KMS-11 (cell line): ENCODE measurements at regions not wholly inside any gene's neighbourhood (a gene's known extent, or its start where the extent isn't known, plus 50 kb on each side); places are given as distances from the start of the nearest gene placed in this dataset.

Source experiments
- H2AFZ ChIP-seq: fragments of 200-600 bp; sonication (generic); 2 replicates; pipeline ENCODE4 v1.6.1; 2016; ENCODE audit warnings: antibody characterized with exemption, mixed run types, low read depth
- H3K27ac ChIP-seq: fragments of 200-600 bp; sonication (generic); 2 replicates; pipeline ENCODE4 v1.6.1; 2016; ENCODE audit warnings: mild to moderate bottlenecking, mixed run types
- H3K27me3 ChIP-seq: fragments of 200-600 bp; sonication (generic); 2 replicates; pipeline ENCODE4 v1.6.1; 2017; ENCODE audit warnings: mild to moderate bottlenecking, low read depth, mixed run types, moderate library complexity; ENCODE audit not compliant: insufficient read depth
- H3K36me3 ChIP-seq: fragments of 200-600 bp; sonication (generic); 2 replicates; pipeline ENCODE4 v1.6.1; 2017; ENCODE audit warnings: mild to moderate bottlenecking, mixed run types; ENCODE audit not compliant: insufficient read depth
- H3K4me1 ChIP-seq: fragments of 200-600 bp; sonication (generic); 2 replicates; pipeline ENCODE4 v1.6.1; 2016; ENCODE audit warnings: mild to moderate bottlenecking, low read depth, mixed run types; ENCODE audit not compliant: poor library complexity, severe bottlenecking
- H3K4me2 ChIP-seq: fragments of 200-600 bp; sonication (generic); 2 replicates; pipeline ENCODE4 v1.7.0; 2016; ENCODE audit warnings: mild to moderate bottlenecking, mixed run types
- H3K4me3 ChIP-seq: fragments of 200-600 bp; sonication (generic); IDR thresholded peaks from 2 replicates; pipeline ENCODE4 v1.6.1; 2017; ENCODE audit warnings: low read depth, low read length, mixed read lengths; ENCODE audit not compliant: insufficient read depth
- H3K79me2 ChIP-seq: fragments of 200-600 bp; sonication (generic); 2 replicates; pipeline ENCODE4 v1.6.1; 2016; ENCODE audit warnings: low read depth, mixed run types; ENCODE audit not compliant: insufficient read depth
- H3K9ac ChIP-seq: fragments of 200-600 bp; sonication (generic); 2 replicates; pipeline ENCODE4 v1.6.1; 2016; ENCODE audit warnings: mild to moderate bottlenecking, mixed run types
- H4K20me1 ChIP-seq: fragments of 200-600 bp; sonication (generic); 2 replicates; pipeline ENCODE4 v1.6.1; 2016; ENCODE audit warnings: mild to moderate bottlenecking, mixed run types; ENCODE audit not compliant: insufficient read depth
- CTCF ChIP-seq: fragments of 200-600 bp; sonication (generic); conservative IDR thresholded peaks from 2 replicates; pipeline ENCODE4 v1.6.1; 2017; ENCODE audit warnings: low read depth, mild to moderate bottlenecking, antibody characterized with exemption, low read length, moderate library complexity, mixed read lengths

DNA sequence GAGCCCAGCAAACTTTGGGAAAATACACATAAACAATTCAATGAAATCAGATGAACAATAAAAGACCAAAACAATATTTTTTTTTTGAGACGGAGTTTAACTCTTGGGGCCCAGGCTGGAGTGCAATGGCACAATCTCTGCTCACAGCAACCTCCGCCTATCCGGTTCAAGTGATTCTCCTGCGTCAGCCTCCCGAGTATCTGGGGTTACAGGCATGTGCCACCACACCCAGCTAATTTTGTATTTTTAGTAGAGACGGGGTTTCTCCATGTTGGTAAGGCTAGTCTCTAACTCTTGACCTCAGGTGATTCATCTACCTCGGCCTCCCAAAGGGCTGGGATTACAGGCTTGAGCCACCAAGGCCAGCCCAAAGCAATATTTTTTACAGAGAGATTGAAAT is 1588.5 kb downstream of the BRINP3 start:
- no peak overlapping the region for H3K9ac ChIP-seq
- H3K79me2 ChIP-seq: no peaks in the 10 kb centered on the region
- no peak for TF ChIP-seq CTCF
- no peak overlapping the region for H3K27ac ChIP-seq
- no peaks in the 10 kb centered on the region for H3K36me3 ChIP-seq
- no peaks in the 10 kb centered on the region for H3K27me3 ChIP-seq
- H4K20me1 ChIP-seq: no peaks in the 10 kb centered on the region
- H3K4me3 ChIP-seq: no peak overlapping the region
- H3K4me2 ChIP-seq: no peak overlapping the region
- H2AFZ ChIP-seq: no peak overlapping the region
- H3K4me1 ChIP-seq: no peaks in the 10 kb centered on the region

GRCh38 chr1:188891958-188892357 is 1585.7 kb downstream of the BRINP3 start:
- Histone ChIP-seq H2AFZ (no peak overlapping the region), H3K27ac (no peak overlapping the region), H3K4me1 (no peaks in the 10 kb centered on the region), H4K20me1 (no peaks in the 10 kb centered on the region), H3K79me2 (no peaks in the 10 kb centered on the region), H3K4me2 (no peak overlapping the region), H3K27me3 (no peaks in the 10 kb centered on the region), H3K4me3 (no peak overlapping the region), H3K9ac (no peak overlapping the region), H3K36me3 (no peaks in the 10 kb centered on the region)
- TF ChIP-seq CTCF: no peak

- no peak overlapping the region for H3K27ac ChIP-seq
- no peak overlapping the region for H3K4me3 ChIP-seq
- H2AFZ ChIP-seq: no peak overlapping the region
- no peak overlapping the region for H3K4me2 ChIP-seq
- no peaks in the 10 kb centered on the region for H3K4me1 ChIP-seq
- H3K9ac ChIP-seq: no peak overlapping the region
- no peaks in the 10 kb centered on the region for H4K20me1 ChIP-seq
- TF ChIP-seq CTCF: no peak
- H3K36me3 ChIP-seq: no peaks in the 10 kb centered on the region
- H3K27me3 ChIP-seq: no peaks in the 10 kb centered on the region
- H3K79me2 ChIP-seq: no peaks in the 10 kb centered on the region
These were observed 1582.1 kb downstream of the BRINP3 start for GRCh38 chr1:188895611-188896010.

DNA sequence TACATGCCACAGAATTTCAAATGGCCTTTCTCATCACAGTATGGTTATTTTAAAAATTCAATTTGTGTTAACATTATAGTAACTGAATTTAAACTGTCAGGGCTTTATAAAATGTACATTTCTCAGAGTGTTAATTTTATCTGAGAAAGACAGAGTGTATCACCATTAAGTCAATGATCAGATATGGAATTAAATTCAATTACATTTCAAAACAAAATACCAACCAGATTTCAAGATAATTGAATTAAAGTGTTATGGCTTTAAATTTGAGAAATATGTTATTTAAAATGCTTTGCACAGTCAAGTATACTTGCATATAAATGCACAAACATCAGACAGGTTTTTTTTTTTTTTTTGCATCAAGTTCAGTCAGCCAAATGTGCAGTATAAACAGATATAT is 1574.4 kb downstream of the BRINP3 start:
- no peak for TF ChIP-seq CTCF
- no peak overlapping the region for H3K4me2 ChIP-seq
- H4K20me1 ChIP-seq: no peaks in the 10 kb centered on the region
- H3K27me3 ChIP-seq: no peaks in the 10 kb centered on the region
- no peaks in the 10 kb centered on the region for H3K4me1 ChIP-seq
- H3K27ac ChIP-seq: no peak overlapping the region
- no peak overlapping the region for H2AFZ ChIP-seq
- H3K36me3 ChIP-seq: no peaks in the 10 kb centered on the region
- H3K4me3 ChIP-seq: no peak overlapping the region
- H3K9ac ChIP-seq: no peak overlapping the region
- H3K79me2 ChIP-seq: no peaks in the 10 kb centered on the region

DNA sequence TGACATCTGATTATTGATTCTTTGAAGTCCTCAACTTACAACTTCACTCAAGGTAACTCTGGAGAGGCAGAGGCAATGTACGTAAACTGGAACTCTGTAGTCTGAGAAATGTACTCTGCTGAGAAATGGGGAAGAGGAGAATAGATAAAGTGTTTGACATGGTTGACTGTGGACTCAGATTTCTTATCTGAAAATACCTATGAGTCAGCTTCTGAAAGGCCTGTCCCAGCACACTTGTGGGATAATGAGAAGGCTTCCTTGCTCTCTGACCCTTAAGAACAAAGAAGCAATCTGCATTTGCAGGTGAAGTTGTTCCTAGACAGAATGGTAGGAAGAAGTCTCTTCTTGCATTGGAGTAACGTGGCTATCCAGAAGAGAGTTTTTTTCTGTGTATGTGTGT is 1573.5 kb downstream of the BRINP3 start:
- H3K27me3 ChIP-seq: no peaks in the 10 kb centered on the region
- TF ChIP-seq CTCF: no peak
- no peak overlapping the region for H3K4me3 ChIP-seq
- no peak overlapping the region for H3K4me2 ChIP-seq
- H3K79me2 ChIP-seq: no peaks in the 10 kb centered on the region
- H3K36me3 ChIP-seq: no peaks in the 10 kb centered on the region
- H2AFZ ChIP-seq: no peak overlapping the region
- H3K4me1 ChIP-seq: no peaks in the 10 kb centered on the region
- H4K20me1 ChIP-seq: no peaks in the 10 kb centered on the region
- no peak overlapping the region for H3K9ac ChIP-seq
- H3K27ac ChIP-seq: no peak overlapping the region
